ENCODE measurements at regions not wholly inside any gene's neighbourhood (a gene's known extent, or its start where the extent isn't known, plus 50 kb on each side); places are given as distances from the start of the nearest gene placed in this dataset.

GRCh38 chr9:13597427-13597826, 317.9 kb upstream of the MPDZ start:
- no peak for TF ChIP-seq CTCF (IDR thresholded peaks at IDR 0.05)
- TF ChIP-seq POLR2A (IDR thresholded peaks at IDR 0.05): no peak
- no peak for TF ChIP-seq POLR2AphosphoS5 (IDR thresholded peaks at IDR 0.05; ENCODE audit: insufficient read depth in 1 of 2, low read depth in 1 of 2)

Measured in vagina (tissue), 2 donors.